HepG2 (cell line): ENCODE measurements at regions not wholly inside any gene's neighbourhood (a gene's known extent, or its start where the extent isn't known, plus 50 kb on each side); places are given as distances from the start of the nearest gene placed in this dataset.

Source experiments
- ATAC-seq: fragments of 200-7000 bp; cut with Tn5 transposase; 3 replicates; pipeline ENCODE4 v1.9.1; 2020; ENCODE audit warnings: mild to moderate bottlenecking, moderate library complexity
- BruUV-seq: library from RNA; stranded (reverse); fragments of 400-500 nt; replicated peaks from 2 replicates; lab custom pipeline; 2021; lab: Mats Ljungman, UMichigan
- CTCF ChIA-PET: fragments of 300-600 bp; formaldehyde crosslinking; extraction: SDS; loops from one replicate; lab custom pipeline; 2021; ENCODE audit warnings: low total read pairs, inconsistent platforms, low intra/inter-chr PET ratio; lab: Yijun Ruan, JAX
- POLR2A ChIA-PET: fragments of 350-600 bp; sonication (Branson Sonifier 250); formaldehyde crosslinking; loops from one replicate; lab custom pipeline; 2020; ENCODE audit warnings: antibody characterized with exemption, inconsistent platforms; lab: Yijun Ruan, JAX
- DNase-seq: peaks from one replicate; pipeline ENCODE4 v3.0.0-alpha.2; 2015; ENCODE audit warnings: low spot score
- FAIRE-seq: peaks from 3 replicates; lab custom pipeline; 2011; peaks lifted over from hg19 to GRCh38; lab: Jason Lieb, UNC
- H2AFZ ChIP-seq: one replicate; pipeline ENCODE4 v1.6.1; 2011; ENCODE audit warnings: low read length, inconsistent platforms
- H3K27ac ChIP-seq: fragments of 300-600 bp; 3 replicates; pipeline ENCODE4 v1.8.0; 2011; ENCODE audit warnings: mixed run types, mild to moderate bottlenecking, mixed read lengths, low read length, inconsistent platforms; ENCODE audit not compliant: insufficient read depth; ENCODE audit errors: extremely low read length
- H3K27me3 ChIP-seq, 2 experiments: fragments of 200-600 bp in 1 of 2; 2 replicates in 1 of 2; 3 replicates in 1 of 2; pipeline versions ENCODE4 v1.6.0 to v1.8.0; 2011; ENCODE audit warnings: low read length in 2 of 2, mild to moderate bottlenecking in 2 of 2, moderate library complexity in 2 of 2, inconsistent platforms in 1 of 2; ENCODE audit not compliant: insufficient read depth in 2 of 2, control insufficient read depth in 1 of 2
- H3K36me3 ChIP-seq, 2 experiments: fragments of 200-600 bp in 1 of 2; replicated peaks in 1 of 2; 2 replicates in 1 of 2; 3 replicates in 1 of 2; pipeline versions ENCODE4 v1.5.1 to v1.8.0; 2011; ENCODE audit warnings: low read length in 2 of 2, inconsistent platforms in 1 of 2; ENCODE audit not compliant: insufficient read depth in 2 of 2, control insufficient read depth in 1 of 2
- H3K4me1 ChIP-seq: 2 replicates; pipeline ENCODE4 v1.5.1; 2012; ENCODE audit warnings: low read length, inconsistent platforms; ENCODE audit not compliant: insufficient read depth
- H3K4me2 ChIP-seq: 2 replicates; pipeline ENCODE4 v1.6.0; 2011; ENCODE audit warnings: low read depth, low read length, inconsistent platforms
- H3K4me3 ChIP-seq, 3 experiments: fragments of 200-600 bp in 1 of 3; sonication (generic), shearing (Covaris generic) in 1 of 3; replicated peaks in 1 of 3; 2 replicates each; pipeline ENCODE4 v1.5.1; 2011 to 2016; ENCODE audit warnings: low read length in 3 of 3, inconsistent platforms in 2 of 3, low read depth in 2 of 3, mild to moderate bottlenecking in 2 of 3, control low read depth in 1 of 3, mixed read lengths in 1 of 3; ENCODE audit not compliant: insufficient read depth in 1 of 3
- H3K79me2 ChIP-seq: one replicate; pipeline ENCODE4 v1.6.1; 2011; ENCODE audit warnings: low read length, inconsistent platforms; ENCODE audit not compliant: insufficient read depth
- H3K9ac ChIP-seq: 2 replicates; pipeline ENCODE4 v1.6.0; 2011; ENCODE audit warnings: mild to moderate bottlenecking, low read depth, low read length, inconsistent platforms; ENCODE audit not compliant: insufficient read depth
- H3K9me3 ChIP-seq: 2 replicates; pipeline ENCODE4 v1.5.1; 2012; ENCODE audit warnings: mild to moderate bottlenecking, low read length
- H4K20me1 ChIP-seq: 2 replicates; pipeline ENCODE4 v1.6.0; 2011; ENCODE audit warnings: inconsistent platforms, mild to moderate bottlenecking, low read length, moderate library complexity; ENCODE audit not compliant: insufficient read depth
- AHDC1 ChIP-seq: sonication (generic); formaldehyde crosslinking; IDR thresholded peaks from 2 replicates; pipeline ENCODE4 v1.5.1; 2020; ENCODE audit warnings: mild to moderate bottlenecking, missing genetic modification reagents, borderline replicate concordance
- ATF7 ChIP-seq, 2 experiments: fragments of 450-650 bp in 1 of 2; sonication (generic) in 1 of 2; formaldehyde crosslinking in 1 of 2; IDR thresholded peaks; 2 replicates each; pipeline versions ENCODE4 v1.4.0 to v1.6.1; 2016 to 2020; ENCODE audit warnings: antibody characterized with exemption in 1 of 2, mild to moderate bottlenecking in 1 of 2, missing genetic modification reagents in 1 of 2
- BORCS8-MEF2B ChIP-seq: sonication (generic); formaldehyde crosslinking; IDR thresholded peaks from 2 replicates; pipeline ENCODE4 v1.8.0; 2022; ENCODE audit warnings: mild to moderate bottlenecking, missing genetic modification reagents
- CREB1 ChIP-seq, 2 experiments: fragments of 450-650 bp in 1 of 2; IDR thresholded peaks; 2 replicates each; pipeline ENCODE4 v1.6.1; 2016 to 2017; ENCODE audit warnings: control low read depth in 1 of 2, mild to moderate bottlenecking in 1 of 2, missing compliant biosample characterization in 1 of 2, missing genetic modification characterization in 1 of 2
- ELF1 ChIP-seq: sonication (generic); formaldehyde crosslinking; IDR thresholded peaks from 2 replicates; pipeline ENCODE4 v1.4.0; 2020; ENCODE audit warnings: missing genetic modification reagents
- HINFP ChIP-seq: sonication (generic); formaldehyde crosslinking; IDR thresholded peaks from 2 replicates; pipeline ENCODE4 v1.4.0; 2020; ENCODE audit warnings: low read depth, mild to moderate bottlenecking, missing genetic modification reagents
- KLF11 ChIP-seq: IDR thresholded peaks from 2 replicates; pipeline ENCODE4 v1.6.1; 2016; ENCODE audit warnings: missing compliant biosample characterization
- MAFK ChIP-seq, 2 experiments: IDR thresholded peaks in 1 of 2; conservative IDR thresholded peaks in 1 of 2; 2 replicates each; pipeline ENCODE4 v1.6.1; 2011; ENCODE audit warnings: improper control_type of control experiment in 2 of 2, low read length in 2 of 2
- U2AF1 ChIP-seq: fragments of 200-400 bp; formaldehyde crosslinking; optimal IDR thresholded peaks from 2 replicates; pipeline ENCODE3; 2017; ENCODE audit warnings: mild to moderate bottlenecking, low read depth, low read length
- ZNF362 ChIP-seq: sonication (generic); formaldehyde crosslinking; IDR thresholded peaks from 2 replicates; pipeline ENCODE4 v1.4.0; 2020; ENCODE audit warnings: missing genetic modification reagents, mild to moderate bottlenecking, borderline replicate concordance
- ZSCAN22 ChIP-seq: sonication (generic); formaldehyde crosslinking; IDR thresholded peaks from 2 replicates; pipeline ENCODE4 v1.4.0; 2020; ENCODE audit warnings: mild to moderate bottlenecking, missing genetic modification reagents
- WGBS: methylation state at CpG from one replicate; pipeline ENCODE4 v1.1.6; 2017; ENCODE audit warnings: low lambda C conversion rate; 5-methylcytosine and 5-hydroxymethylcytosine counted together
- in situ Hi-C: cut with HindIII; loops from 2 replicates; pipeline ENCODE4 v1.10.0; 2017; ENCODE audit warnings: low pct_unique_long_range_greater_than_20kb; ENCODE audit not compliant: extremely low pct_ligation_motif_present
- intact Hi-C: fragments of 100-400 bp; cut with micrococcal nuclease; formaldehyde crosslinking; loops from one replicate; pipeline ENCODE4 v1.10.0; 2022; ENCODE audit not compliant: unreplicated experiment

GRCh38 chr20:55365745-55366144 is 639.6 kb downstream of the CBLN4 start:
- Histone ChIP-seq H4K20me1 (no peaks in the 10 kb centered on the region), H3K4me1 (no peaks in the 10 kb centered on the region), H2AFZ (no peak overlapping the region), H3K79me2 (no peaks in the 10 kb centered on the region)
- no peak for DNase-seq
- ChIA-PET POLR2A (no interaction called here), CTCF (no interaction called here)
- TF ChIP-seq KLF11 (no peak), CREB1 (IDR thresholded peaks at IDR 0.05) (peak; percentile 49), CREB1 (CRISPR knock-in tag; IDR thresholded peaks at IDR 0.05) (no peak), BORCS8-MEF2B (CRISPR knock-in tag) (no peak), ATF7 (IDR thresholded peaks at IDR 0.05) (peak; percentile 96), ATF7 (CRISPR knock-in tag; IDR thresholded peaks at IDR 0.05) (no peak), U2AF1 (no peak)
- TF ChIP-seq, all 625 proteins: peak for 2
- H3K36me3 ChIP-seq = no peaks in the 10 kb centered on the region
- FAIRE-seq (no peak), ATAC-seq (no peak)
- H3K9ac ChIP-seq = no peak overlapping the region
- H3K4me3 ChIP-seq = no peak overlapping the region
- 18% methylated on average over 3 of the region's 3 CpGs for WGBS
- no TSS peak for BruUV-seq
- in situ Hi-C loops = no loop called here
- peaks cover 93% of the 10 kb centered on the region for H3K9me3 ChIP-seq
- H3K27ac ChIP-seq = no peak overlapping the region
- no peaks in the 10 kb centered on the region for H3K27me3 ChIP-seq
- intact Hi-C loops = no loop called here
- no peak overlapping the region for H3K4me2 ChIP-seq

GRCh38 chr20:55360895-55361294 is 644.4 kb downstream of the CBLN4 start:
- WGBS = 19% methylated on average over 1 of the region's 1 CpG
- no peak for FAIRE-seq
- in situ Hi-C loops = no loop called here
- TF ChIP-seq MAFK (conservative IDR thresholded peaks at IDR 0.05 in 1 of 2, IDR thresholded peaks at IDR 0.05 in 1 of 2; ENCODE audit: low read length in 2 of 2) (peak; percentile 52 to 80; a peak in 3 of 4 replicates), ELF1 (no peak), HINFP (CRISPR knock-in tag) (no peak), ZNF362 (CRISPR knock-in tag) (no peak), ZSCAN22 (no peak), AHDC1 (CRISPR knock-in tag) (no peak)

More at GRCh38 chr20:55360895-55361294, 644.4 kb downstream of the CBLN4 start:
- H3K9ac ChIP-seq = no peak overlapping the region
- H4K20me1 ChIP-seq = no peaks in the 10 kb centered on the region
- ChIA-PET POLR2A (no interaction called here), CTCF (no interaction called here)
- H3K4me1 ChIP-seq = no peaks in the 10 kb centered on the region
- H3K9me3 ChIP-seq = peaks cover 98% of the 10 kb centered on the region
- no peaks in the 10 kb centered on the region for H3K27me3 ChIP-seq
- ATAC-seq (no peak), DNase-seq (no peak)
- no peak overlapping the region for H3K4me2 ChIP-seq
- BruUV-seq = no TSS peak
- no peaks in the 10 kb centered on the region for H3K36me3 ChIP-seq
- H3K27ac ChIP-seq = no peak overlapping the region
- H3K4me3 ChIP-seq = no peak overlapping the region
- H3K79me2 ChIP-seq = no peaks in the 10 kb centered on the region
- intact Hi-C loops = no loop called here
- H2AFZ ChIP-seq = no peak overlapping the region
